LNCAP (cell line): ENCODE measurements at regions not wholly inside any gene's neighbourhood (a gene's known extent, or its start where the extent isn't known, plus 50 kb on each side); places are given as distances from the start of the nearest gene placed in this dataset.

Source experiments
- CTCF ChIP-seq: fragments of 450-650 bp; IDR thresholded peaks from 2 replicates; pipeline ENCODE4 v1.5.1; 2017; ENCODE audit warnings: mild to moderate bottlenecking

DNA sequence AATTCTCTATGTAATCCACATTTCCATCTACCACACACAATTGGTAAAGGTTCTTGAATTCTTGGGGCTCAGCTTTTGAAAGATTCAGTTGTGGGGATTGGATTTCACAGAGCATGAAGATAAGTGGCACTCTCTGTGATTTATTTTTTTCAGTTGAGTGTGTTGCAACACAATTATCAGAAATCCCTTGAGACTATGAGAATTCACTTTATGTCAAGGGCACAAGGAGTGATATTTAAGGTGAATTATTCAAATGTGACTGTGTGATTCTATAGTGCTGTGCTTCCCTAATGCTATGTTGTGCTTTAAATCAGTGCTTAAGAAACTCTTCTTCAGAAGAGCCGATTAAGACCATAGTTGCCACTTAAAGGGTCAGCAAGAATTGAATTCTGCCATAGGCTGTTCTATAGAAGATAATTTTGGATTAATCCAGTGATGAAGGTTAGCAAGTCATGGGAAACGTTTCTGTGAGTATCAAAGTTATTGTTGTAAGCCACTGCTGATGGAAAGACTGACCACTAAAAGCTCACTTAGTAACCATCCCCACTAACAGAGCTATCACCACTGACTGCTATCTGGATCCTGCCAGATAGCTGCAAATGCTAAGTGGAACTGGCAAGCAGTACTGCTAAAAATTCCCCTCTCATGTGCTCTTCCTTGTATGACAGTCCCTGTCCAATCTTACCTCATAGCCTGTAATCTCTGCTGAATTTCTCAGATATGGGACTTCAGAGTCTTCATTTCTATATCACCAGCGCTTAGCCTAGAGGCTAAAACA lies 134.0 kb upstream of the SEMA3D start:
- TF ChIP-seq CTCF = no peak

DNA sequence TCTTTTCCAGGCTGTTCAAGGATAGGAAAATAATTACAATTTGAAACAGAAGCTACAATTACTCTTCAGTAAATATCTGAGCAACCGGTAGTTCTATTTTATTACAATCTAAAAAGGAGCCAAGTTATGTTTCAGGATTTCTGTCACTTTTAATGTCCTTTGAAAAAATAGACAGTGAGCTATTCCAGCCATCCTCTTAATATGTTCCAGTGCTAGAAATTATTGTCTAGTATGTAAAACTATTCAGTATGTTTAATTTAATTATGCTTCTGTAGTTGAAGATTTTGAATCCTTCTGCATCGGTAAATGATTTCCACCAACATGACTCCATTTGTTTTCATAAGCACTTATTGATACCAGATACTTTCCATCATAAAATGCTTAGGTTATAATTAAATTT lies 129.6 kb upstream of the SEMA3D start:
- TF ChIP-seq CTCF = no peak

DNA sequence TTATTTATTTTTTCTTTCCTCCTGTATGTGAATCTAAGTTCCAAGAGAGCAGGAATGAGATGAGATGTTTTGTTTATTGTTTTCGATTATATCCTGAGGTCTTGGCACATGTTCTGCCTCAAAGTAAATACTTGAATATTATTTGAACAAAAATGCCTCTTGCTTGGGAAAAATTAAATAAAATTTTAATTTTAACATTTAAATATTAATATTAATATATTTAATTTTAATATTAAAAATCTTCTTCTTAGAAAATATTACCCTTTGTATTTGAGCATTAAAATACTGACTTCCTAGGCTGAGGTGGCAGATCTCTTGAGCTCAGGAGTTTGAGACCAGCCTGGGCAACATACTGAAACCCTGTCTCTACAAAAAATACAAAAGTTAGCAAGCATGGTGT lies 123.4 kb upstream of the SEMA3D start:
- TF ChIP-seq CTCF = no peak

DNA sequence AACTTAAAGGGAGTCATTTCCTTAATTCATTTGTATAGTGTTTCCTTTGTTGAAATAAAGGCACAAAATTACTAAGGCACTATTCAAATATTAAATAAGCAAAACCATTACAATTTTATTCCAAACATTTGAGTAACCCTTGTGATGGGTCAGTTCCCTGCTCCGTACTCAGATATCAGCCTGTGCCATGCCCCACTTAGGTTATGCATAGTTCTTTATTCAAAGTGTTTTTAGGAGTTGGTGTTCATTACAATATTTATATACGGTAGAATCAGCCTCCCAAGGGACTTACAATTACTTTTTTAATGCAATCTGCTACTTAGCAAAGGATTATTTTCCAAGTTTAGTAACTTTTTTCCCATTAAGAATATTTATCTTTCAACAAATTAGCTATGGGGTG lies 119.3 kb upstream of the SEMA3D start:
- TF ChIP-seq CTCF = no peak

DNA sequence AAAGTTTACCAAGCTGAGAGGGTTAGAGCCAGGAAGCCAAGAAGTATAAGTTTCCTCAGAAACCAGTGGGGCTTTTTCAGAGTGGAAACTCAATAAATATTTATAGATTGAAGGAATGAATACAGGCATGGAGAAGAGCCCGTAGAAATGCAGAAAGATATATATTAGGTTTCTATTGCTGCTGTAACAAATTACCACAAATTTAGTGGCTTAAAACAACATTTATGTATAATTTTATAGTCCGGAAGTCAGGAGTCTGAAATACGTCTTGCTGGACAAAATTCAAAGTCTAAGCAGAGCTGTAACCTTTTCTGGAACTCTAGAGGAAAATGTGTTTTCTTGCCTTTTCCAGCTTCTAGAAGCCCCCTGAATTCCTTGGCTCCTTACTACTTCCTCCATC lies 107.3 kb upstream of the SEMA3D start:
- TF ChIP-seq CTCF = no peak

GRCh38 chr7:85292908-85293576 lies 106.2 kb upstream of the SEMA3D start:
- no peak for TF ChIP-seq CTCF

- TF ChIP-seq CTCF = no peak
Measured at GRCh38 chr7:85290269-85290668, 103.4 kb upstream of the SEMA3D start.
